CD4-positive, alpha-beta T cell (primary cell): ENCODE measurements at regions not wholly inside any gene's neighbourhood (a gene's known extent, or its start where the extent isn't known, plus 50 kb on each side); places are given as distances from the start of the nearest gene placed in this dataset.

ENCODE experiments used
- ATAC-seq: fragments of 200-7000 bp; cut with Tn5 transposase; one replicate; pipeline ENCODE4 v1.10.0; 2022; ENCODE audit warnings: mild to moderate bottlenecking; ENCODE audit not compliant: poor library complexity
- CTCF ChIA-PET: fragments of 350-600 bp; sonication (Branson Sonifier 250); formaldehyde crosslinking; loops from one replicate; lab custom pipeline; 2021; ENCODE audit warnings: antibody characterized with exemption, inconsistent platforms; lab: Charles Lee
- POLR2A ChIA-PET: fragments of 350-600 bp; sonication (Branson Sonifier 250); formaldehyde crosslinking; loops from one replicate; lab custom pipeline; 2021; ENCODE audit warnings: antibody characterized with exemption, inconsistent platforms; lab: Charles Lee
- DNase-seq, 14 experiments: peaks; one replicate each; pipeline ENCODE4 v3.0.0-alpha.2; 2013 to 2020; ENCODE audit warnings: mixed read lengths in 2 of 14
- H3K27ac ChIP-seq, 2 donors: one replicate each; pipeline versions ENCODE4 v1.5.1 to v1.7.0; 2013; ENCODE audit warnings: low read length in 2 of 2, low read depth in 1 of 2, mild to moderate bottlenecking in 1 of 2
- H3K27me3 ChIP-seq, 2 experiments: 1 replicate in 1 of 2; 2 replicates in 1 of 2; pipeline versions ENCODE4 v1.6.1 to v1.7.0; 2013; ENCODE audit warnings: low read length in 2 of 2, control low read depth in 1 of 2, mild to moderate bottlenecking in 1 of 2, moderate library complexity in 1 of 2; ENCODE audit not compliant: insufficient read depth in 2 of 2, control insufficient read depth in 1 of 2
- H3K36me3 ChIP-seq: one replicate; pipeline ENCODE4 v1.6.1; 2013; ENCODE audit warnings: low read length, control low read depth; ENCODE audit not compliant: insufficient read depth
- H3K4me1 ChIP-seq: one replicate; pipeline ENCODE4 v1.6.1; 2013; ENCODE audit warnings: low read length, control low read depth; ENCODE audit not compliant: insufficient read depth
- H3K4me3 ChIP-seq: one replicate; pipeline ENCODE4 v1.5.1; 2013; ENCODE audit warnings: mild to moderate bottlenecking, low read length, moderate library complexity
- H3K9me3 ChIP-seq, 2 experiments: 1 replicate in 1 of 2; 2 replicates in 1 of 2; pipeline versions ENCODE4 v1.6.1 to v1.7.0; 2013; ENCODE audit warnings: low read length in 2 of 2, mild to moderate bottlenecking in 2 of 2, control low read depth in 1 of 2, moderate library complexity in 1 of 2; ENCODE audit not compliant: control insufficient read depth in 1 of 2, insufficient read depth in 1 of 2
- H3K27ac Mint-ChIP-seq: one replicate; pipeline ENCODE4 v1.8.0; 2020; ENCODE audit warnings: mixed read lengths
- H3K27me3 Mint-ChIP-seq: one replicate; pipeline ENCODE4 v1.8.0; 2021; ENCODE audit warnings: mixed read lengths
- H3K36me3 Mint-ChIP-seq: one replicate; pipeline ENCODE4 v1.8.0; 2021; ENCODE audit warnings: low read depth, mixed read lengths
- H3K4me1 Mint-ChIP-seq: one replicate; pipeline ENCODE4 v1.8.0; 2021; ENCODE audit warnings: low read depth, mixed read lengths
- H3K4me3 Mint-ChIP-seq: one replicate; pipeline ENCODE4 v1.8.0; 2020; ENCODE audit warnings: mild to moderate bottlenecking, mixed read lengths
- H3K9me3 Mint-ChIP-seq: one replicate; pipeline ENCODE4 v1.8.0; 2020; ENCODE audit warnings: mixed read lengths
- CTCF ChIP-seq: fragments of 200-600 bp; IDR thresholded peaks from one replicate; pipeline ENCODE4 v1.8.0; 2022; ENCODE audit warnings: antibody characterized with exemption, mild to moderate bottlenecking
- intact Hi-C, 2 experiments: fragments of 100-400 bp; cut with DNase I in 1 of 2; cut with micrococcal nuclease in 1 of 2; formaldehyde crosslinking; loops; one replicate each; pipeline versions ENCODE4 v1.15.1 to v1.9.0; 2023 to 2025; cut with DNase I, micrococcal nuclease

GRCh38 chr9:13862654-13863053 lies 451.3 kb downstream of the NFIB start:
- Mint-ChIP-seq H3K4me3 (no peak overlapping the region), H3K4me1 (no peaks in the 10 kb centered on the region), H3K9me3 (peaks cover 5% of the 10 kb centered on the region), H3K27me3 (no peaks in the 10 kb centered on the region), H3K36me3 (no peaks in the 10 kb centered on the region), H3K27ac (no peak overlapping the region)
- DNase-seq, result no peak
- Histone ChIP-seq H3K36me3 (no peaks in the 10 kb centered on the region), H3K4me1 (no peaks in the 10 kb centered on the region), H3K4me3 (no peak overlapping the region), H3K9me3 (peaks cover 0 to 4% of the 10 kb centered on the region in 2 experiments), H3K27me3 (no peaks in the 10 kb centered on the region), H3K27ac (no peak overlapping the region)
- TF ChIP-seq CTCF, result no peak
- intact Hi-C loops, result no loop called here
- no peak for ATAC-seq
- POLR2A ChIA-PET, result no interaction called here
- CTCF ChIA-PET, result no interaction called here

GRCh38 chr9:13860946-13861640 lies 452.8 kb downstream of the NFIB start:
- CTCF ChIA-PET, result no interaction called here
- no peak for TF ChIP-seq CTCF
- ATAC-seq, result no peak
- no peak overlapping the region for H3K4me3 ChIP-seq
- no peak overlapping the region for H3K27ac Mint-ChIP-seq
- no peak for DNase-seq
- H3K4me1 Mint-ChIP-seq, result no peaks in the 10 kb centered on the region
- H3K27ac ChIP-seq, result no peak overlapping the region
- H3K27me3 Mint-ChIP-seq, result no peaks in the 10 kb centered on the region
- intact Hi-C loops, result no loop called here
- H3K4me1 ChIP-seq, result no peaks in the 10 kb centered on the region
- POLR2A ChIA-PET, result no interaction called here
- H3K36me3 Mint-ChIP-seq, result no peaks in the 10 kb centered on the region
- H3K9me3 Mint-ChIP-seq, result peaks cover 3% of the 10 kb centered on the region
- no peaks in the 10 kb centered on the region for H3K27me3 ChIP-seq
- peaks cover 0 to 4% of the 10 kb centered on the region in 2 experiments for H3K9me3 ChIP-seq
- H3K4me3 Mint-ChIP-seq, result no peak overlapping the region
- H3K36me3 ChIP-seq, result no peaks in the 10 kb centered on the region

- no peak for TF ChIP-seq CTCF
- Histone ChIP-seq H3K27ac (no peak overlapping the region), H3K4me1 (no peaks in the 10 kb centered on the region), H3K36me3 (no peaks in the 10 kb centered on the region), H3K4me3 (no peak overlapping the region), H3K9me3 (no peaks in the 10 kb centered on the region), H3K27me3 (no peaks in the 10 kb centered on the region)
- ChIA-PET POLR2A (no interaction called here), CTCF (no interaction called here)
- Mint-ChIP-seq H3K27ac (no peak overlapping the region), H3K27me3 (no peaks in the 10 kb centered on the region), H3K4me1 (no peaks in the 10 kb centered on the region), H3K9me3 (peaks cover 3% of the 10 kb centered on the region), H3K36me3 (no peaks in the 10 kb centered on the region), H3K4me3 (no peak overlapping the region)
- ATAC-seq, result no peak
- DNase-seq, result no peak
- intact Hi-C loops, result no loop called here
These were observed 453.9 kb downstream of the NFIB start for GRCh38 chr9:13860019-13860418.
